ENCODE measurements at regions not wholly inside any gene's neighbourhood (a gene's known extent, or its start where the extent isn't known, plus 50 kb on each side); places are given as distances from the start of the nearest gene placed in this dataset.
A peak's percentile ranks its signal among the peaks of the same experiment; 100 is the strongest.

GRCh38 chr7:96599288-96599936 is 110.2 kb downstream of the SEM1 start:
- H3K4me1 ChIP-seq: peaks cover 0 to 14% (median 10%) of the 10 kb centered on the region in 3 donors
- no peaks in the 10 kb centered on the region for H3K36me3 ChIP-seq
- DNase-seq (no peak), ATAC-seq (no peak), FAIRE-seq (no peak)
- WGBS, 2 donors: 34 to 40% methylated on average over 4 of the region's 4 CpGs
- intact Hi-C loops (cut with DNase I): no loop called here
- no peaks in the 10 kb centered on the region for H3K9me3 ChIP-seq
- no peak overlapping the region for H3K27ac ChIP-seq
- TF ChIP-seq CTCF (IDR thresholded peaks at IDR 0.05): no peak
- H3K27me3 ChIP-seq: no peaks in the 10 kb centered on the region
- H3K4me3 ChIP-seq: no peak overlapping the region

- Histone ChIP-seq H3K4me3 (no peak overlapping the region), H3K36me3 (no peaks in the 10 kb centered on the region), H3K27me3 (no peaks in the 10 kb centered on the region), H3K4me1 (peaks cover 0 to 14% (median 10%) of the 10 kb centered on the region in 3 donors), H3K9me3 (no peaks in the 10 kb centered on the region), H3K27ac (no peak overlapping the region)
- FAIRE-seq (no peak), DNase-seq (no peak), ATAC-seq (no peak)
- WGBS, 2 donors: 65 to 67% methylated on average over 1 of the region's 1 CpG
- TF ChIP-seq CTCF (IDR thresholded peaks at IDR 0.05): no peak
- intact Hi-C loops (cut with DNase I): no loop called here
Observed at GRCh38 chr7:96598421-96598820, 111.2 kb downstream of the SEM1 start.

GRCh38 chr7:96596120-96596826 is 113.4 kb downstream of the SEM1 start:
- no peak for TF ChIP-seq CTCF (IDR thresholded peaks at IDR 0.05)
- Histone ChIP-seq H3K27me3 (no peaks in the 10 kb centered on the region), H3K4me1 (peaks cover 0 to 14% (median 10%) of the 10 kb centered on the region in 3 donors), H3K27ac (peak overlapping the region; percentile 30 to 54 (median 40)), H3K4me3 (no peak overlapping the region), H3K36me3 (no peaks in the 10 kb centered on the region), H3K9me3 (no peaks in the 10 kb centered on the region)
- WGBS, 2 donors: 12 to 17% methylated on average over 6 of the region's 6 CpGs
- FAIRE-seq (no peak), ATAC-seq (peak; percentile 91 to 94 (median 93)), DNase-seq (peak in 4 of 6 donors; percentile 27 to 48 (median 33))
- intact Hi-C loops (cut with DNase I): no loop called here

GRCh38 chr7:96591900-96592676 is 117.6 kb downstream of the SEM1 start:
- H3K4me1 ChIP-seq: peaks cover 0 to 10% (median 5%) of the 10 kb centered on the region in 3 donors
- DNase-seq (no peak), FAIRE-seq (no peak), ATAC-seq (no peak)
- H3K4me3 ChIP-seq: no peak overlapping the region
- WGBS, 2 donors: 60 to 63% methylated on average over 15 of the region's 15 CpGs
- H3K9me3 ChIP-seq: no peaks in the 10 kb centered on the region
- intact Hi-C loops (cut with DNase I): no loop called here
- TF ChIP-seq CTCF (IDR thresholded peaks at IDR 0.05): no peak
- H3K27ac ChIP-seq: no peak overlapping the region
- H3K36me3 ChIP-seq: no peaks in the 10 kb centered on the region
- no peaks in the 10 kb centered on the region for H3K27me3 ChIP-seq

All from pancreas (tissue), 10 donors.